H1 (cell line): ENCODE measurements at regions not wholly inside any gene's neighbourhood (a gene's known extent, or its start where the extent isn't known, plus 50 kb on each side); places are given as distances from the start of the nearest gene placed in this dataset.

Experiments
- CTCF ChIA-PET: fragments of 300-600 bp; sonication (Branson Sonifier 250); formaldehyde crosslinking; loops from one replicate; lab custom pipeline; 2021; ENCODE audit not compliant: partially characterized antibody; lab: Charles Lee
- POLR2A ChIA-PET: fragments of 300-600 bp; sonication (Branson Sonifier 250); formaldehyde crosslinking; loops from one replicate; lab custom pipeline; 2021; ENCODE audit warnings: inconsistent platforms; ENCODE audit not compliant: partially characterized antibody; lab: Charles Lee
- DNase-seq, 2 experiments: peaks; one replicate each; pipeline versions ENCODE4 v3.0.0 to v3.0.0-alpha.2; 2010 to 2022; ENCODE audit warnings: low spot score in 2 of 2, low read depth in 1 of 2, mixed read lengths in 1 of 2
- FAIRE-seq: peaks from 2 replicates; lab custom pipeline; 2011; peaks lifted over from hg19 to GRCh38; lab: Jason Lieb, UNC
- H2AFZ ChIP-seq: 2 replicates; pipeline ENCODE4 v1.8.1; 2012; ENCODE audit warnings: low read length, inconsistent platforms
- H2AK5ac ChIP-seq: 2 replicates; pipeline ENCODE4 v1.6.1; 2013; ENCODE audit warnings: low read depth, low read length
- H2BK120ac ChIP-seq: replicated peaks from 2 replicates; pipeline ENCODE3; 2013; ENCODE audit warnings: low read depth, low read length, inconsistent platforms
- H2BK12ac ChIP-seq: 2 replicates; pipeline ENCODE4 v1.6.1; 2013; ENCODE audit warnings: low read depth, low read length
- H2BK15ac ChIP-seq: 2 replicates; pipeline ENCODE4 v1.6.1; 2013; ENCODE audit warnings: low read length
- H2BK20ac ChIP-seq: 2 replicates; pipeline ENCODE4 v1.6.1; 2013; ENCODE audit warnings: low read length
- H2BK5ac ChIP-seq: 2 replicates; pipeline ENCODE4 v1.6.1; 2013; ENCODE audit warnings: low read depth, low read length
- H3K14ac ChIP-seq: 2 replicates; pipeline ENCODE4 v1.6.1; 2013; ENCODE audit warnings: inconsistent platforms; ENCODE audit not compliant: insufficient read length
- H3K18ac ChIP-seq: 2 replicates; pipeline ENCODE4 v1.6.1; 2013; ENCODE audit warnings: low read length; ENCODE audit errors: extremely low read depth
- H3K23ac ChIP-seq: 2 replicates; pipeline ENCODE4 v1.6.1; 2013; ENCODE audit warnings: inconsistent platforms; ENCODE audit not compliant: insufficient read length
- H3K23me2 ChIP-seq: 2 replicates; pipeline ENCODE4 v1.6.1; 2013; ENCODE audit warnings: low read depth, low read length
- H3K27ac ChIP-seq: 2 replicates; pipeline ENCODE4 v1.6.1; 2011; ENCODE audit warnings: low read depth, low read length, inconsistent platforms
- H3K27me3 ChIP-seq, 4 experiments: replicated peaks in 1 of 4; 1 replicate in 1 of 4; 2 replicates in 3 of 4; pipeline versions ENCODE4 v1.6.1 to v1.8.1; 2011 to 2013; ENCODE audit warnings: low read length in 3 of 4, mild to moderate bottlenecking in 3 of 4, inconsistent platforms in 2 of 4, mixed read lengths in 2 of 4, moderate library complexity in 1 of 4; ENCODE audit not compliant: control insufficient read depth in 3 of 4, insufficient read depth in 3 of 4; ENCODE audit errors: extremely low read depth in 1 of 4
- H3K36me3 ChIP-seq, 4 experiments: 2 replicates each; pipeline versions ENCODE4 v1.6.1 to v1.8.1; 2011 to 2013; ENCODE audit warnings: mild to moderate bottlenecking in 4 of 4, low read length in 3 of 4, moderate library complexity in 2 of 4, control low read depth in 1 of 4, inconsistent platforms in 1 of 4; ENCODE audit not compliant: insufficient read depth in 4 of 4, control insufficient read depth in 2 of 4
- H3K4ac ChIP-seq: replicated peaks from 2 replicates; pipeline ENCODE3; 2013; ENCODE audit warnings: low read length, low read depth, mixed read lengths, inconsistent platforms; ENCODE audit not compliant: insufficient read length
- H3K4me1 ChIP-seq, 4 experiments: replicated peaks in 1 of 4; 1 replicate in 1 of 4; 2 replicates in 3 of 4; pipeline versions ENCODE4 v1.6.1 to v1.8.1; 2011 to 2013; ENCODE audit warnings: low read length in 3 of 4, inconsistent platforms in 2 of 4, mixed read lengths in 1 of 4; ENCODE audit not compliant: insufficient read depth in 4 of 4, control insufficient read depth in 3 of 4
- H3K4me2 ChIP-seq, 2 experiments: 2 replicates each; pipeline versions ENCODE4 v1.6.1 to v1.8.1; 2011 to 2013; ENCODE audit warnings: low read depth in 2 of 2, low read length in 2 of 2, control low read depth in 1 of 2, inconsistent platforms in 1 of 2, mild to moderate bottlenecking in 1 of 2; ENCODE audit not compliant: insufficient read depth in 1 of 2
- H3K4me3 ChIP-seq, 4 experiments: fragments of 200-600, 300-600 bp in 1 of 4; sonication (generic), shearing (Covaris generic), sonication (Bioruptor Twin) in 1 of 4; 2 replicates each; pipeline versions ENCODE4 v1.5.1 to v1.8.1; 2011 to 2016; ENCODE audit warnings: low read length in 4 of 4, low read depth in 3 of 4, control low read depth in 2 of 4, inconsistent platforms in 2 of 4, mild to moderate bottlenecking in 2 of 4, mixed read lengths in 1 of 4, moderate library complexity in 1 of 4; ENCODE audit not compliant: insufficient read depth in 2 of 4; ENCODE audit errors: extremely low read depth in 1 of 4
- H3K56ac ChIP-seq: replicated peaks from 2 replicates; pipeline ENCODE3; 2013; ENCODE audit warnings: low read depth, mild to moderate bottlenecking, mixed read lengths, low read length, inconsistent platforms; ENCODE audit not compliant: insufficient read length
- H3K79me1 ChIP-seq: 2 replicates; pipeline ENCODE4 v1.6.1; 2013; ENCODE audit warnings: low read depth, low read length, control low read depth
- H3K79me2 ChIP-seq, 2 experiments: 2 replicates each; pipeline versions ENCODE4 v1.6.1 to v1.8.1; 2012 to 2013; ENCODE audit warnings: low read length in 2 of 2, mild to moderate bottlenecking in 2 of 2, inconsistent platforms in 1 of 2; ENCODE audit not compliant: insufficient read depth in 2 of 2, control insufficient read depth in 1 of 2
- H3K9ac ChIP-seq, 4 experiments: replicated peaks in 1 of 4; 1 replicate in 1 of 4; 2 replicates in 3 of 4; pipeline versions ENCODE4 v1.6.1 to v1.8.1; 2011 to 2013; ENCODE audit warnings: low read depth in 3 of 4, low read length in 3 of 4, control low read depth in 2 of 4, mild to moderate bottlenecking in 2 of 4, moderate library complexity in 2 of 4, inconsistent platforms in 1 of 4; ENCODE audit errors: extremely low read depth in 1 of 4
- H3K9me3 ChIP-seq, 2 experiments: 2 replicates each; pipeline versions ENCODE4 v1.6.1 to v1.8.1; 2012 to 2013; ENCODE audit warnings: mild to moderate bottlenecking in 2 of 2, moderate library complexity in 2 of 2, control low read depth in 1 of 2, inconsistent platforms in 1 of 2, low read depth in 1 of 2, low read length in 1 of 2, mixed read lengths in 1 of 2; ENCODE audit not compliant: insufficient read depth in 2 of 2
- H4K20me1 ChIP-seq, 2 experiments: replicated peaks in 1 of 2; 2 replicates each; pipeline versions ENCODE3 to v1.8.1; 2011 to 2013; ENCODE audit warnings: inconsistent platforms in 2 of 2, low read length in 2 of 2, mild to moderate bottlenecking in 1 of 2; ENCODE audit not compliant: insufficient read depth in 2 of 2, control insufficient read depth in 1 of 2
- H4K5ac ChIP-seq: 2 replicates; pipeline ENCODE4 v1.6.1; 2013; ENCODE audit warnings: low read length, low read depth, mixed read lengths, inconsistent platforms; ENCODE audit not compliant: insufficient read length
- H4K8ac ChIP-seq: 2 replicates; pipeline ENCODE4 v1.8.0; 2013; ENCODE audit warnings: mild to moderate bottlenecking, moderate library complexity, low read length, inconsistent platforms; ENCODE audit not compliant: insufficient read depth; ENCODE audit errors: extremely low read depth
- H4K91ac ChIP-seq: replicated peaks from 2 replicates; pipeline ENCODE3; 2013; ENCODE audit warnings: low read length, mixed read lengths, inconsistent platforms; ENCODE audit not compliant: insufficient read length
- ASH2L ChIP-seq: fragments of 200-600, 300-600 bp; sonication (generic); IDR thresholded peaks from one replicate; pipeline ENCODE4 v1.7.1; 2017; ENCODE audit warnings: low read length
- ATF2 ChIP-seq: IDR thresholded peaks from 2 replicates; pipeline ENCODE4 v1.6.1; 2012; ENCODE audit warnings: low read length, inconsistent platforms
- ATF3 ChIP-seq: IDR thresholded peaks from 2 replicates; pipeline ENCODE4 v1.6.1; 2011; ENCODE audit warnings: low read depth, mild to moderate bottlenecking, low read length; ENCODE audit not compliant: insufficient read depth
- GTF2F1 ChIP-seq: IDR thresholded peaks from 2 replicates; pipeline ENCODE4 v1.6.1; 2012; ENCODE audit warnings: low read depth, low read length, improper control_type of control experiment, borderline replicate concordance
- HDAC6 ChIP-seq: IDR thresholded peaks from one replicate; pipeline ENCODE4 v1.7.1; 2012; ENCODE audit warnings: low read depth, mild to moderate bottlenecking, inconsistent platforms, low read length, moderate library complexity
- TEAD4 ChIP-seq: IDR thresholded peaks from 2 replicates; pipeline ENCODE4 v1.6.1; 2012; ENCODE audit warnings: low read depth, low read length, inconsistent platforms, mixed read lengths
- WGBS, 2 experiments: shearing (Covaris generic) in 1 of 2; methylation state at CpG; one replicate each; pipeline versions ENCODE4 v1.1.6 to v1.1.7; 2013 to 2015; ENCODE audit warnings: low lambda C conversion rate in 2 of 2, mixed read lengths in 2 of 2, inconsistent platforms in 1 of 2, low coverage in 1 of 2, missing lambda C conversion rate in 1 of 2; ENCODE audit not compliant: insufficient replicate concordance in 2 of 2, insufficient coverage in 1 of 2, insufficient read length in 1 of 2; ENCODE audit errors: extremely low coverage in 1 of 2, missing lambda C conversion rate in 1 of 2; 5-methylcytosine and 5-hydroxymethylcytosine counted together

- Histone ChIP-seq H3K4me3 (no peak overlapping the region), H3K9ac (no peak overlapping the region), H3K27me3 (peaks cover 0 to 1% (median 0%) of the 10 kb centered on the region in 4 experiments; a peak in 1 of 7 replicates), H2AK5ac (no peak overlapping the region), H3K18ac (no peak overlapping the region), H2BK15ac (no peak overlapping the region), H4K20me1 (no peaks in the 10 kb centered on the region), H3K4me1 (no peaks in the 10 kb centered on the region), H2AFZ (no peak overlapping the region), H4K5ac (no peak overlapping the region), H3K23ac (no peak overlapping the region), H3K4me2 (no peak overlapping the region), H3K27ac (no peak overlapping the region), H3K79me1 (no peaks in the 10 kb centered on the region), H3K9me3 (no peaks in the 10 kb centered on the region), H3K56ac (no peak overlapping the region), H3K36me3 (no peaks in the 10 kb centered on the region), H2BK12ac (no peak overlapping the region), H3K4ac (no peak overlapping the region), H2BK20ac (no peak overlapping the region), H4K8ac (no peak overlapping the region), H4K91ac (no peak overlapping the region), H2BK120ac (no peak overlapping the region), H3K14ac (no peak overlapping the region), H2BK5ac (no peak overlapping the region), H3K23me2 (no peaks in the 10 kb centered on the region), H3K79me2 (no peaks in the 10 kb centered on the region)
- FAIRE-seq (no peak), DNase-seq (no peak)
- POLR2A ChIA-PET = no interaction called here
- 0% methylated on average over 1 of the region's 1 CpG; no CpG with 5 or more reads in 1 of the 2 experiments for WGBS, 2 experiments
- CTCF ChIA-PET = no interaction called here
- TF ChIP-seq TEAD4 = no peak
- TF ChIP-seq HDAC6 = no peak
- no peak for TF ChIP-seq ATF3
- no peak for TF ChIP-seq GTF2F1
- TF ChIP-seq ASH2L = no peak
- TF ChIP-seq ATF2 = no peak
Observed at GRCh38 chr4:28665306-28665705, 1804.7 kb downstream of the STIM2 start.
